Fibroblast of skin of left biceps (primary cell): ENCODE measurements at regions not wholly inside any gene's neighbourhood (a gene's known extent, or its start where the extent isn't known, plus 50 kb on each side); places are given as distances from the start of the nearest gene placed in this dataset.

Experiments used
- DNase-seq, 2 experiments: peaks; one replicate each; pipeline ENCODE4 v3.0.0-alpha.2; 2013; ENCODE audit warnings: low read depth in 2 of 2

- no peak for DNase-seq
Observed at GRCh38 chr10:126783806-126784557, 113.5 kb upstream of the C10orf90 start.

GRCh38 chr10:126787201-126787600 lies 116.7 kb upstream of the C10orf90 start:
- DNase-seq: no peak

- no peak for DNase-seq
Observed at GRCh38 chr10:126795318-126795717, 109.9 kb upstream of the DOCK1 start.

- DNase-seq: no peak
Observed at GRCh38 chr10:126798649-126799048, 106.6 kb upstream of the DOCK1 start.

- DNase-seq: no peak
Observed at GRCh38 chr10:126803394-126803793, 101.8 kb upstream of the DOCK1 start.

- DNase-seq: no peak
Observed at GRCh38 chr10:126804396-126804795, 100.8 kb upstream of the DOCK1 start.

GRCh38 chr10:126806498-126806897 lies 98.7 kb upstream of the DOCK1 start:
- no peak for DNase-seq

- DNase-seq: no peak
Observed at GRCh38 chr10:126806991-126807702, 98.1 kb upstream of the DOCK1 start.

GRCh38 chr10:126808103-126808502 lies 97.1 kb upstream of the DOCK1 start:
- DNase-seq: no peak

GRCh38 chr10:126813432-126813831 lies 91.8 kb upstream of the DOCK1 start:
- DNase-seq: no peak

GRCh38 chr10:126833542-126833941 lies 71.7 kb upstream of the DOCK1 start:
- DNase-seq: no peak

- no peak for DNase-seq
Observed at GRCh38 chr10:126836009-126836408, 69.2 kb upstream of the DOCK1 start.

GRCh38 chr10:126838316-126838715 lies 66.9 kb upstream of the DOCK1 start:
- no peak for DNase-seq

- DNase-seq: no peak
Observed at GRCh38 chr10:126839094-126839761, 66.0 kb upstream of the DOCK1 start.

GRCh38 chr10:126840576-126841135 lies 64.6 kb upstream of the DOCK1 start:
- no peak for DNase-seq

GRCh38 chr10:126841341-126841895 lies 63.8 kb upstream of the DOCK1 start:
- no peak for DNase-seq

- DNase-seq: no peak
Observed at GRCh38 chr10:126842356-126842755, 62.9 kb upstream of the DOCK1 start.

- DNase-seq: no peak
Observed at GRCh38 chr10:126842836-126843235, 62.4 kb upstream of the DOCK1 start.

GRCh38 chr10:126843299-126843934 lies 61.8 kb upstream of the DOCK1 start:
- DNase-seq: no peak

GRCh38 chr10:126844406-126844805 lies 60.8 kb upstream of the DOCK1 start:
- no peak for DNase-seq

- DNase-seq: no peak
Observed at GRCh38 chr10:126846469-126846868, 58.8 kb upstream of the DOCK1 start.

- no peak for DNase-seq
Observed at GRCh38 chr10:126846959-126847358, 58.3 kb upstream of the DOCK1 start.
